A549 (cell line): ENCODE measurements at regions not wholly inside any gene's neighbourhood (a gene's known extent, or its start where the extent isn't known, plus 50 kb on each side); places are given as distances from the start of the nearest gene placed in this dataset.

ENCODE experiments used
- ATAC-seq, 2 experiments: fragments of 200-7000 bp in 1 of 2; fragments of >200 bp in 1 of 2; cut with Nextera tagmentation in 1 of 2; cut with Tn5 transposase in 1 of 2; 3 replicates each; pipeline versions ENCODE4 v1.8.0 to v1.9.1; 2018 to 2020; ENCODE audit warnings: mild to moderate bottlenecking in 1 of 2, moderate library complexity in 1 of 2
- CTCF ChIA-PET: fragments of 300-600 bp; sonication (Branson Sonifier 250); formaldehyde crosslinking; extraction: SDS; loops from one replicate; lab custom pipeline; 2021; ENCODE audit warnings: antibody characterized with exemption, inconsistent platforms; lab: Yijun Ruan, JAX
- POLR2A ChIA-PET: fragments of 350-600 bp; formaldehyde crosslinking; extraction: SDS; loops from one replicate; lab custom pipeline; 2021; ENCODE audit warnings: antibody characterized with exemption, inconsistent platforms; lab: Yijun Ruan, JAX
- DNase-seq, 2 experiments: peaks; one replicate each; pipeline versions ENCODE4 v3.0.0 to v3.0.0-alpha.2; 2011 to 2016; ENCODE audit warnings: low read depth in 1 of 2, low spot score in 1 of 2
- FAIRE-seq: peaks from 2 replicates; lab custom pipeline; 2011; peaks lifted over from hg19 to GRCh38; lab: Jason Lieb, UNC
- H3K27ac ChIP-seq, 2 experiments: fragments of >200 bp; sonication (Bioruptor Twin); formaldehyde crosslinking; 3 replicates each; pipeline ENCODE4 v1.5.1; 2016 to 2017
- H3K4me1 ChIP-seq: fragments of >200 bp; sonication (Bioruptor Twin); formaldehyde crosslinking; 3 replicates; pipeline ENCODE4 v1.6.1; 2016
- H3K4me2 ChIP-seq: fragments of >200 bp; sonication (Bioruptor Twin); formaldehyde crosslinking; 3 replicates; pipeline ENCODE4 v1.6.1; 2016
- H3K4me3 ChIP-seq: fragments of >200 bp; sonication (Bioruptor Twin); formaldehyde crosslinking; 3 replicates; pipeline ENCODE4 v1.5.1; 2016
- H3K9me3 ChIP-seq: fragments of >200 bp; sonication (Bioruptor Twin); formaldehyde crosslinking; 3 replicates; pipeline ENCODE4 v1.6.1; 2016
- BCL3 ChIP-seq: fragments of >200 bp; sonication (Bioruptor Twin); formaldehyde crosslinking; IDR thresholded peaks from 3 replicates; pipeline ENCODE4 v1.6.1; 2016
- CBX2 ChIP-seq: fragments of 200-600 bp; sonication (generic); IDR thresholded peaks from 2 replicates; pipeline ENCODE4 v1.6.1; 2016; ENCODE audit warnings: low read depth, mild to moderate bottlenecking, borderline replicate concordance
- EHF ChIP-seq: fragments of 250-450 bp; sonication (Bioruptor Pico); IDR thresholded peaks from 2 replicates; pipeline ENCODE4 v1.5.0; 2020; ENCODE audit warnings: mild to moderate bottlenecking
- FOSB ChIP-seq: fragments of 250-450 bp; sonication (Bioruptor Pico); IDR thresholded peaks from 2 replicates; pipeline ENCODE4 v1.5.0; 2020; ENCODE audit warnings: mild to moderate bottlenecking, moderate library complexity
- FOSL2 ChIP-seq, 2 experiments: fragments of 450-650 bp in 1 of 2; fragments of >200 bp in 1 of 2; sonication (Bioruptor Twin) in 1 of 2; formaldehyde crosslinking; IDR thresholded peaks; 2 replicates each; pipeline versions ENCODE4 v1.5.0 to v1.6.1; 2016 to 2020; ENCODE audit warnings: mild to moderate bottlenecking in 1 of 2, moderate library complexity in 1 of 2
- HEYL ChIP-seq: fragments of 250-450 bp; sonication (Bioruptor Pico); IDR thresholded peaks from 2 replicates; pipeline ENCODE4 v1.8.0; 2021; ENCODE audit warnings: mild to moderate bottlenecking, moderate library complexity
- HMGXB4 ChIP-seq: fragments of 250-450 bp; sonication (Bioruptor Pico); IDR thresholded peaks from 2 replicates; pipeline ENCODE4 v1.5.0; 2021; ENCODE audit warnings: mild to moderate bottlenecking, moderate library complexity, borderline replicate concordance
- JUN ChIP-seq, 2 experiments: fragments of >200 bp; sonication (Bioruptor Twin); formaldehyde crosslinking; IDR thresholded peaks; 2 replicates in 1 of 2; 3 replicates in 1 of 2; pipeline ENCODE4 v1.6.1; 2016 to 2017
- MAFK ChIP-seq: fragments of 450-650 bp; IDR thresholded peaks from 2 replicates; pipeline ENCODE4 v1.6.1; 2014; ENCODE audit not compliant: partially characterized antibody
- MAZ ChIP-seq: fragments of 150-350 bp; IDR thresholded peaks from 2 replicates; pipeline ENCODE4 v1.6.1; 2014; ENCODE audit warnings: antibody characterized with exemption, low read depth, low read length, borderline replicate concordance
- MYC ChIP-seq: IDR thresholded peaks from 2 replicates; pipeline ENCODE4 v1.6.1; 2012; ENCODE audit warnings: mild to moderate bottlenecking, inconsistent platforms, low read length, improper control_type of control experiment, borderline replicate concordance
- NFE2L2 ChIP-seq: fragments of 150-350 bp; conservative IDR thresholded peaks from 2 replicates; pipeline ENCODE4 v1.6.1; 2014; ENCODE audit warnings: low read length
- NPAS2 ChIP-seq: fragments of 250-450 bp; sonication (Bioruptor Pico); IDR thresholded peaks from 2 replicates; pipeline ENCODE4 v1.8.0; 2022; ENCODE audit warnings: mild to moderate bottlenecking, moderate library complexity, borderline replicate concordance
- PHF8 ChIP-seq: fragments of 200-600 bp; sonication (generic); IDR thresholded peaks from 2 replicates; pipeline ENCODE4 v1.6.1; 2016; ENCODE audit warnings: low read depth, mild to moderate bottlenecking, antibody characterized with exemption, moderate library complexity, borderline replicate concordance
- RAD21 ChIP-seq, 2 experiments: fragments of >200 bp in 1 of 2; sonication (Bioruptor Twin) in 1 of 2; formaldehyde crosslinking in 1 of 2; IDR thresholded peaks in 1 of 2; conservative IDR thresholded peaks in 1 of 2; 2 replicates in 1 of 2; 3 replicates in 1 of 2; pipeline ENCODE4 v1.6.1; 2012 to 2018; ENCODE audit warnings: inconsistent platforms in 1 of 2
- RARB ChIP-seq: fragments of 250-450 bp; sonication (Bioruptor Pico); IDR thresholded peaks from 2 replicates; pipeline ENCODE4 v1.8.0; 2021; ENCODE audit warnings: mild to moderate bottlenecking, moderate library complexity
- SREBF2 ChIP-seq: fragments of 450-650 bp; IDR thresholded peaks from 2 replicates; pipeline ENCODE4 v1.6.1; 2014; ENCODE audit warnings: mild to moderate bottlenecking, moderate library complexity
- ZNF302 ChIP-seq: fragments of 250-450 bp; sonication (Bioruptor Pico); IDR thresholded peaks from 2 replicates; pipeline ENCODE4 v1.9.0; 2021; ENCODE audit warnings: inconsistent platforms, mild to moderate bottlenecking, moderate library complexity
- ZSCAN20 ChIP-seq: fragments of 250-450 bp; sonication (Bioruptor Pico); IDR thresholded peaks from 2 replicates; pipeline ENCODE4 v1.8.0; 2022; ENCODE audit warnings: mild to moderate bottlenecking, moderate library complexity
- WGBS: methylation state at CpG from one replicate; pipeline ENCODE4 v1.1.6; 2017; ENCODE audit errors: missing lambda C conversion rate; 5-methylcytosine and 5-hydroxymethylcytosine counted together
- TF ChIP-seq, protein P1 (sequence below): IDR thresholded peaks from 2 replicates; pipeline ENCODE4 v1.6.1; 2012
- TF ChIP-seq, protein P2 (sequence below): fragments of >200 bp; sonication (Bioruptor Twin); formaldehyde crosslinking; IDR thresholded peaks from 3 replicates; pipeline ENCODE4 v1.5.1; 2016
- TF ChIP-seq, protein P3 (sequence below): fragments of 450-650 bp; IDR thresholded peaks from 2 replicates; pipeline ENCODE4 v1.6.1; 2014; ENCODE audit warnings: antibody characterized with exemption
- TF ChIP-seq, protein P4 (sequence below): IDR thresholded peaks from 2 replicates; pipeline ENCODE4 v1.6.1; 2012; ENCODE audit warnings: low read depth, borderline replicate concordance

- DNase-seq, result no peak
- Histone ChIP-seq H3K27ac (no peak overlapping the region), H3K4me1 (no peaks in the 10 kb centered on the region), H3K4me3 (no peak overlapping the region), H3K9me3 (no peaks in the 10 kb centered on the region), H3K4me2 (no peak overlapping the region)
- 77% methylated on average over 1 of the region's 1 CpG for WGBS
- FAIRE-seq, result no peak
- no peak for ATAC-seq
- ChIA-PET CTCF (interaction anchor here (0.6 to 0.7 kb wide), 2 partner anchors 260 to 385 kb away, joined by 3 read pairs; no protein-coding TSS in a partner anchor), POLR2A (interaction anchor here (0.6 kb wide), 1 partner anchor 136 kb away, joined by 3 read pairs; no protein-coding TSS in a partner anchor)
- TF ChIP-seq MYC (no peak), MAZ (no peak), PHF8 (no peak), HMGXB4 (no peak), SREBF2 (no peak), FOSL2 (IDR thresholded peaks at IDR 0.05) (no peak), FOSL2 (CRISPR knock-in tag; IDR thresholded peaks at IDR 0.05) (no peak), EHF (CRISPR knock-in tag) (no peak), NPAS2 (CRISPR knock-in tag) (no peak), ZNF302 (CRISPR knock-in tag) (no peak), FOSB (CRISPR knock-in tag) (no peak)
- TF ChIP-seq, protein P1, sequence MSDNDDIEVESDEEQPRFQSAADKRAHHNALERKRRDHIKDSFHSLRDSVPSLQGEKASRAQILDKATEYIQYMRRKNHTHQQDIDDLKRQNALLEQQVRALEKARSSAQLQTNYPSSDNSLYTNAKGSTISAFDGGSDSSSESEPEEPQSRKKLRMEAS, result no peak
- TF ChIP-seq, protein P2, sequence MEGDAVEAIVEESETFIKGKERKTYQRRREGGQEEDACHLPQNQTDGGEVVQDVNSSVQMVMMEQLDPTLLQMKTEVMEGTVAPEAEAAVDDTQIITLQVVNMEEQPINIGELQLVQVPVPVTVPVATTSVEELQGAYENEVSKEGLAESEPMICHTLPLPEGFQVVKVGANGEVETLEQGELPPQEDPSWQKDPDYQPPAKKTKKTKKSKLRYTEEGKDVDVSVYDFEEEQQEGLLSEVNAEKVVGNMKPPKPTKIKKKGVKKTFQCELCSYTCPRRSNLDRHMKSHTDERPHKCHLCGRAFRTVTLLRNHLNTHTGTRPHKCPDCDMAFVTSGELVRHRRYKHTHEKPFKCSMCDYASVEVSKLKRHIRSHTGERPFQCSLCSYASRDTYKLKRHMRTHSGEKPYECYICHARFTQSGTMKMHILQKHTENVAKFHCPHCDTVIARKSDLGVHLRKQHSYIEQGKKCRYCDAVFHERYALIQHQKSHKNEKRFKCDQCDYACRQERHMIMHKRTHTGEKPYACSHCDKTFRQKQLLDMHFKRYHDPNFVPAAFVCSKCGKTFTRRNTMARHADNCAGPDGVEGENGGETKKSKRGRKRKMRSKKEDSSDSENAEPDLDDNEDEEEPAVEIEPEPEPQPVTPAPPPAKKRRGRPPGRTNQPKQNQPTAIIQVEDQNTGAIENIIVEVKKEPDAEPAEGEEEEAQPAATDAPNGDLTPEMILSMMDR, result no peak
These were observed 133.2 kb upstream of the DAZL start for GRCh38 chr3:16738451-16738850.

GRCh38 chr3:16739541-16740105, 134.4 kb upstream of the DAZL start:
- H3K4me3 ChIP-seq, result no peak overlapping the region
- H3K27ac ChIP-seq, result no peak overlapping the region
- TF ChIP-seq MAFK (peak; percentile 43), ZSCAN20 (CRISPR knock-in tag) (no peak)
- ChIA-PET POLR2A (no interaction called here), CTCF (interaction anchor here (0.6 kb wide), 1 partner anchor 14 kb away, joined by 3 read pairs; no protein-coding TSS in a partner anchor)
- WGBS, result 50% methylated on average over 5 of the region's 5 CpGs
- H3K4me2 ChIP-seq, result no peak overlapping the region
- no peak for DNase-seq
- no peak for ATAC-seq
- H3K4me1 ChIP-seq, result no peaks in the 10 kb centered on the region
- no peaks in the 10 kb centered on the region for H3K9me3 ChIP-seq
- no peak for FAIRE-seq

GRCh38 chr3:16740515-16740914, 135.3 kb upstream of the DAZL start:
- Histone ChIP-seq H3K4me1 (no peaks in the 10 kb centered on the region), H3K4me2 (no peak overlapping the region), H3K4me3 (no peak overlapping the region), H3K9me3 (no peaks in the 10 kb centered on the region), H3K27ac (no peak overlapping the region)
- CTCF ChIA-PET, result no interaction called here
- DNase-seq (no peak), FAIRE-seq (no peak), ATAC-seq (no peak)
- WGBS, result 3% methylated on average over 1 of the region's 1 CpG
- POLR2A ChIA-PET, result no interaction called here
- TF ChIP-seq NFE2L2, result no peak
- no peak for TF ChIP-seq BCL3
- no peak for TF ChIP-seq FOSL2 (IDR thresholded peaks at IDR 0.05)
- no peak for TF ChIP-seq FOSL2 (CRISPR knock-in tag; IDR thresholded peaks at IDR 0.05)
- TF ChIP-seq CBX2, result no peak
- TF ChIP-seq HEYL (CRISPR knock-in tag), result no peak
- no peak for TF ChIP-seq MYC
- TF ChIP-seq RARB, result no peak
- TF ChIP-seq RAD21 (conservative IDR thresholded peaks at IDR 0.05 in 1 of 2, IDR thresholded peaks at IDR 0.05 in 1 of 2), result no peak
- TF ChIP-seq, protein P3, sequence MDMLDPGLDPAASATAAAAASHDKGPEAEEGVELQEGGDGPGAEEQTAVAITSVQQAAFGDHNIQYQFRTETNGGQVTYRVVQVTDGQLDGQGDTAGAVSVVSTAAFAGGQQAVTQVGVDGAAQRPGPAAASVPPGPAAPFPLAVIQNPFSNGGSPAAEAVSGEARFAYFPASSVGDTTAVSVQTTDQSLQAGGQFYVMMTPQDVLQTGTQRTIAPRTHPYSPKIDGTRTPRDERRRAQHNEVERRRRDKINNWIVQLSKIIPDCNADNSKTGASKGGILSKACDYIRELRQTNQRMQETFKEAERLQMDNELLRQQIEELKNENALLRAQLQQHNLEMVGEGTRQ, result no peak
- TF ChIP-seq, protein P4, sequence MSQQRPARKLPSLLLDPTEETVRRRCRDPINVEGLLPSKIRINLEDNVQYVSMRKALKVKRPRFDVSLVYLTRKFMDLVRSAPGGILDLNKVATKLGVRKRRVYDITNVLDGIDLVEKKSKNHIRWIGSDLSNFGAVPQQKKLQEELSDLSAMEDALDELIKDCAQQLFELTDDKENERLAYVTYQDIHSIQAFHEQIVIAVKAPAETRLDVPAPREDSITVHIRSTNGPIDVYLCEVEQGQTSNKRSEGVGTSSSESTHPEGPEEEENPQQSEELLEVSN, result no peak
- TF ChIP-seq JUN (IDR thresholded peaks at IDR 0.05), result no peak
